H1 (cell line): ENCODE measurements at regions not wholly inside any gene's neighbourhood (a gene's known extent, or its start where the extent isn't known, plus 50 kb on each side); places are given as distances from the start of the nearest gene placed in this dataset.

Experiments
- CTCF ChIA-PET: fragments of 300-600 bp; sonication (Branson Sonifier 250); formaldehyde crosslinking; loops from one replicate; lab custom pipeline; 2021; ENCODE audit not compliant: partially characterized antibody; lab: Charles Lee
- POLR2A ChIA-PET: fragments of 300-600 bp; sonication (Branson Sonifier 250); formaldehyde crosslinking; loops from one replicate; lab custom pipeline; 2021; ENCODE audit warnings: inconsistent platforms; ENCODE audit not compliant: partially characterized antibody; lab: Charles Lee
- DNase-seq, 2 experiments: peaks; one replicate each; pipeline versions ENCODE4 v3.0.0 to v3.0.0-alpha.2; 2010 to 2022; ENCODE audit warnings: low spot score in 2 of 2, low read depth in 1 of 2, mixed read lengths in 1 of 2
- FAIRE-seq: peaks from 2 replicates; lab custom pipeline; 2011; peaks lifted over from hg19 to GRCh38; lab: Jason Lieb, UNC
- H2AFZ ChIP-seq: 2 replicates; pipeline ENCODE4 v1.8.1; 2012; ENCODE audit warnings: low read length, inconsistent platforms
- H2AK5ac ChIP-seq: 2 replicates; pipeline ENCODE4 v1.6.1; 2013; ENCODE audit warnings: low read depth, low read length
- H2BK120ac ChIP-seq: replicated peaks from 2 replicates; pipeline ENCODE3; 2013; ENCODE audit warnings: low read depth, low read length, inconsistent platforms
- H2BK12ac ChIP-seq: 2 replicates; pipeline ENCODE4 v1.6.1; 2013; ENCODE audit warnings: low read depth, low read length
- H2BK15ac ChIP-seq: 2 replicates; pipeline ENCODE4 v1.6.1; 2013; ENCODE audit warnings: low read length
- H2BK20ac ChIP-seq: 2 replicates; pipeline ENCODE4 v1.6.1; 2013; ENCODE audit warnings: low read length
- H2BK5ac ChIP-seq: 2 replicates; pipeline ENCODE4 v1.6.1; 2013; ENCODE audit warnings: low read depth, low read length
- H3K14ac ChIP-seq: 2 replicates; pipeline ENCODE4 v1.6.1; 2013; ENCODE audit warnings: inconsistent platforms; ENCODE audit not compliant: insufficient read length
- H3K18ac ChIP-seq: 2 replicates; pipeline ENCODE4 v1.6.1; 2013; ENCODE audit warnings: low read length; ENCODE audit errors: extremely low read depth
- H3K23ac ChIP-seq: 2 replicates; pipeline ENCODE4 v1.6.1; 2013; ENCODE audit warnings: inconsistent platforms; ENCODE audit not compliant: insufficient read length
- H3K23me2 ChIP-seq: 2 replicates; pipeline ENCODE4 v1.6.1; 2013; ENCODE audit warnings: low read depth, low read length
- H3K27ac ChIP-seq: 2 replicates; pipeline ENCODE4 v1.6.1; 2011; ENCODE audit warnings: low read depth, low read length, inconsistent platforms
- H3K27me3 ChIP-seq, 4 experiments: replicated peaks in 1 of 4; 1 replicate in 1 of 4; 2 replicates in 3 of 4; pipeline versions ENCODE4 v1.6.1 to v1.8.1; 2011 to 2013; ENCODE audit warnings: low read length in 3 of 4, mild to moderate bottlenecking in 3 of 4, inconsistent platforms in 2 of 4, mixed read lengths in 2 of 4, moderate library complexity in 1 of 4; ENCODE audit not compliant: control insufficient read depth in 3 of 4, insufficient read depth in 3 of 4; ENCODE audit errors: extremely low read depth in 1 of 4
- H3K36me3 ChIP-seq, 4 experiments: 2 replicates each; pipeline versions ENCODE4 v1.6.1 to v1.8.1; 2011 to 2013; ENCODE audit warnings: mild to moderate bottlenecking in 4 of 4, low read length in 3 of 4, moderate library complexity in 2 of 4, control low read depth in 1 of 4, inconsistent platforms in 1 of 4; ENCODE audit not compliant: insufficient read depth in 4 of 4, control insufficient read depth in 2 of 4
- H3K4ac ChIP-seq: replicated peaks from 2 replicates; pipeline ENCODE3; 2013; ENCODE audit warnings: low read length, low read depth, mixed read lengths, inconsistent platforms; ENCODE audit not compliant: insufficient read length
- H3K4me1 ChIP-seq, 4 experiments: replicated peaks in 1 of 4; 1 replicate in 1 of 4; 2 replicates in 3 of 4; pipeline versions ENCODE4 v1.6.1 to v1.8.1; 2011 to 2013; ENCODE audit warnings: low read length in 3 of 4, inconsistent platforms in 2 of 4, mixed read lengths in 1 of 4; ENCODE audit not compliant: insufficient read depth in 4 of 4, control insufficient read depth in 3 of 4
- H3K4me2 ChIP-seq, 2 experiments: 2 replicates each; pipeline versions ENCODE4 v1.6.1 to v1.8.1; 2011 to 2013; ENCODE audit warnings: low read depth in 2 of 2, low read length in 2 of 2, control low read depth in 1 of 2, inconsistent platforms in 1 of 2, mild to moderate bottlenecking in 1 of 2; ENCODE audit not compliant: insufficient read depth in 1 of 2
- H3K4me3 ChIP-seq, 4 experiments: fragments of 200-600, 300-600 bp in 1 of 4; sonication (generic), shearing (Covaris generic), sonication (Bioruptor Twin) in 1 of 4; 2 replicates each; pipeline versions ENCODE4 v1.5.1 to v1.8.1; 2011 to 2016; ENCODE audit warnings: low read length in 4 of 4, low read depth in 3 of 4, control low read depth in 2 of 4, inconsistent platforms in 2 of 4, mild to moderate bottlenecking in 2 of 4, mixed read lengths in 1 of 4, moderate library complexity in 1 of 4; ENCODE audit not compliant: insufficient read depth in 2 of 4; ENCODE audit errors: extremely low read depth in 1 of 4
- H3K56ac ChIP-seq: replicated peaks from 2 replicates; pipeline ENCODE3; 2013; ENCODE audit warnings: low read depth, mild to moderate bottlenecking, mixed read lengths, low read length, inconsistent platforms; ENCODE audit not compliant: insufficient read length
- H3K79me1 ChIP-seq: 2 replicates; pipeline ENCODE4 v1.6.1; 2013; ENCODE audit warnings: low read depth, low read length, control low read depth
- H3K79me2 ChIP-seq, 2 experiments: 2 replicates each; pipeline versions ENCODE4 v1.6.1 to v1.8.1; 2012 to 2013; ENCODE audit warnings: low read length in 2 of 2, mild to moderate bottlenecking in 2 of 2, inconsistent platforms in 1 of 2; ENCODE audit not compliant: insufficient read depth in 2 of 2, control insufficient read depth in 1 of 2
- H3K9ac ChIP-seq, 4 experiments: replicated peaks in 1 of 4; 1 replicate in 1 of 4; 2 replicates in 3 of 4; pipeline versions ENCODE4 v1.6.1 to v1.8.1; 2011 to 2013; ENCODE audit warnings: low read depth in 3 of 4, low read length in 3 of 4, control low read depth in 2 of 4, mild to moderate bottlenecking in 2 of 4, moderate library complexity in 2 of 4, inconsistent platforms in 1 of 4; ENCODE audit errors: extremely low read depth in 1 of 4
- H3K9me3 ChIP-seq, 2 experiments: 2 replicates each; pipeline versions ENCODE4 v1.6.1 to v1.8.1; 2012 to 2013; ENCODE audit warnings: mild to moderate bottlenecking in 2 of 2, moderate library complexity in 2 of 2, control low read depth in 1 of 2, inconsistent platforms in 1 of 2, low read depth in 1 of 2, low read length in 1 of 2, mixed read lengths in 1 of 2; ENCODE audit not compliant: insufficient read depth in 2 of 2
- H4K20me1 ChIP-seq, 2 experiments: replicated peaks in 1 of 2; 2 replicates each; pipeline versions ENCODE3 to v1.8.1; 2011 to 2013; ENCODE audit warnings: inconsistent platforms in 2 of 2, low read length in 2 of 2, mild to moderate bottlenecking in 1 of 2; ENCODE audit not compliant: insufficient read depth in 2 of 2, control insufficient read depth in 1 of 2
- H4K5ac ChIP-seq: 2 replicates; pipeline ENCODE4 v1.6.1; 2013; ENCODE audit warnings: low read length, low read depth, mixed read lengths, inconsistent platforms; ENCODE audit not compliant: insufficient read length
- H4K8ac ChIP-seq: 2 replicates; pipeline ENCODE4 v1.8.0; 2013; ENCODE audit warnings: mild to moderate bottlenecking, moderate library complexity, low read length, inconsistent platforms; ENCODE audit not compliant: insufficient read depth; ENCODE audit errors: extremely low read depth
- H4K91ac ChIP-seq: replicated peaks from 2 replicates; pipeline ENCODE3; 2013; ENCODE audit warnings: low read length, mixed read lengths, inconsistent platforms; ENCODE audit not compliant: insufficient read length
- BACH1 ChIP-seq: IDR thresholded peaks from 2 replicates; pipeline ENCODE4 v1.6.1; 2012; ENCODE audit warnings: low read length, improper control_type of control experiment
- CBX8 ChIP-seq: fragments of 300-800, 300-1000 bp; sonication (generic); IDR thresholded peaks from 2 replicates; pipeline ENCODE4 v1.7.1; 2016; ENCODE audit warnings: low read depth, low read length, borderline replicate concordance
- CTCF ChIP-seq, 3 experiments: IDR thresholded peaks; 1 replicate in 2 of 3; 2 replicates in 1 of 3; pipeline versions ENCODE4 v1.5.1 to v1.6.1; 2011; ENCODE audit warnings: low read length in 3 of 3, mild to moderate bottlenecking in 3 of 3, inconsistent platforms in 2 of 3, low read depth in 1 of 3, moderate library complexity in 1 of 3; ENCODE audit not compliant: insufficient read depth in 1 of 3; ENCODE audit errors: control extremely low read depth in 1 of 3
- EP300 ChIP-seq, 2 experiments: IDR thresholded peaks; 1 replicate in 1 of 2; 2 replicates in 1 of 2; pipeline ENCODE4 v1.6.1; 2011 to 2012; ENCODE audit warnings: low read depth in 2 of 2, low read length in 2 of 2, mild to moderate bottlenecking in 2 of 2, borderline replicate concordance in 1 of 2, inconsistent platforms in 1 of 2, moderate library complexity in 1 of 2
- GABPA ChIP-seq: IDR thresholded peaks from 2 replicates; pipeline ENCODE4 v1.6.1; 2011; ENCODE audit warnings: mild to moderate bottlenecking, low read length, moderate library complexity, borderline replicate concordance; ENCODE audit not compliant: insufficient read depth
- GTF2F1 ChIP-seq: IDR thresholded peaks from 2 replicates; pipeline ENCODE4 v1.6.1; 2012; ENCODE audit warnings: low read depth, low read length, improper control_type of control experiment, borderline replicate concordance
- HDAC6 ChIP-seq: IDR thresholded peaks from one replicate; pipeline ENCODE4 v1.7.1; 2012; ENCODE audit warnings: low read depth, mild to moderate bottlenecking, inconsistent platforms, low read length, moderate library complexity
- JUN ChIP-seq: IDR thresholded peaks from 2 replicates; pipeline ENCODE4 v1.6.1; 2011; ENCODE audit warnings: low read depth, mild to moderate bottlenecking, improper control_type of control experiment, low read length
- PHF8 ChIP-seq: fragments of 200-600 bp; sonication (generic); conservative IDR thresholded peaks from 2 replicates; pipeline ENCODE4 v1.7.1; 2012; ENCODE audit warnings: low read depth, mild to moderate bottlenecking, inconsistent platforms, low read length, moderate library complexity
- RBBP5 ChIP-seq: IDR thresholded peaks from 2 replicates; pipeline ENCODE4 v1.7.1; 2012; ENCODE audit warnings: low read depth, mild to moderate bottlenecking, inconsistent platforms, low read length, moderate library complexity, borderline replicate concordance
- SP1 ChIP-seq: IDR thresholded peaks from 2 replicates; pipeline ENCODE4 v1.6.1; 2011; ENCODE audit warnings: low read depth, low read length
- TBP ChIP-seq: IDR thresholded peaks from 2 replicates; pipeline ENCODE4 v1.6.1; 2011; ENCODE audit warnings: low read depth, low read length, improper control_type of control experiment
- WGBS, 2 experiments: shearing (Covaris generic) in 1 of 2; methylation state at CpG; one replicate each; pipeline versions ENCODE4 v1.1.6 to v1.1.7; 2013 to 2015; ENCODE audit warnings: low lambda C conversion rate in 2 of 2, mixed read lengths in 2 of 2, inconsistent platforms in 1 of 2, low coverage in 1 of 2, missing lambda C conversion rate in 1 of 2; ENCODE audit not compliant: insufficient replicate concordance in 2 of 2, insufficient coverage in 1 of 2, insufficient read length in 1 of 2; ENCODE audit errors: extremely low coverage in 1 of 2, missing lambda C conversion rate in 1 of 2; 5-methylcytosine and 5-hydroxymethylcytosine counted together

- H3K56ac ChIP-seq = no peak overlapping the region
- H3K4me1 ChIP-seq = no peaks in the 10 kb centered on the region
- no peaks in the 10 kb centered on the region for H4K20me1 ChIP-seq
- no peak overlapping the region for H4K5ac ChIP-seq
- H2AK5ac ChIP-seq = no peak overlapping the region
- H3K79me1 ChIP-seq = no peaks in the 10 kb centered on the region
- WGBS, 2 experiments = 86% methylated on average over 2 of the region's 2 CpGs; no CpG with 5 or more reads in 1 of the 2 experiments
- no peak overlapping the region for H3K27ac ChIP-seq
- H3K14ac ChIP-seq = no peak overlapping the region
- TF ChIP-seq EP300 (IDR thresholded peaks at IDR 0.05; ENCODE audit: borderline replicate concordance in 1 of 2, low read depth in 2 of 2, low read length in 2 of 2) (no peak), CTCF (IDR thresholded peaks at IDR 0.05; ENCODE audit: control extremely low read depth in 1 of 3, insufficient read depth in 1 of 3, low read depth in 1 of 3, low read length in 3 of 3) (no peak), GTF2F1 (no peak), BACH1 (no peak), RBBP5 (no peak), JUN (no peak), PHF8 (no peak), GABPA (no peak), HDAC6 (no peak), CBX8 (no peak), SP1 (no peak), TBP (no peak)
- no peak overlapping the region for H4K8ac ChIP-seq
- no peak for FAIRE-seq
- H3K4me3 ChIP-seq = no peak overlapping the region
- no peak overlapping the region for H2BK15ac ChIP-seq
- no peak overlapping the region for H3K18ac ChIP-seq
- H3K36me3 ChIP-seq = no peaks in the 10 kb centered on the region
- no peak overlapping the region for H2BK5ac ChIP-seq
- H2AFZ ChIP-seq = no peak overlapping the region
- H3K27me3 ChIP-seq = no peaks in the 10 kb centered on the region
- DNase-seq = no peak
- ChIA-PET CTCF (no interaction called here), POLR2A (no interaction called here)
- H3K9me3 ChIP-seq = no peaks in the 10 kb centered on the region
- no peak overlapping the region for H3K23ac ChIP-seq
- no peaks in the 10 kb centered on the region for H3K23me2 ChIP-seq
- H3K9ac ChIP-seq = no peak overlapping the region
- H2BK20ac ChIP-seq = no peak overlapping the region
- H3K4ac ChIP-seq = no peak overlapping the region
- H3K4me2 ChIP-seq = no peak overlapping the region
- H2BK120ac ChIP-seq = no peak overlapping the region
- H2BK12ac ChIP-seq = no peak overlapping the region
- H3K79me2 ChIP-seq = no peaks in the 10 kb centered on the region
- H4K91ac ChIP-seq = no peak overlapping the region
Measured at GRCh38 chr6:85191656-85192055, 258.2 kb upstream of the NT5E start.
